Keratinocyte (primary cell): ENCODE measurements at regions not wholly inside any gene's neighbourhood (a gene's known extent, or its start where the extent isn't known, plus 50 kb on each side); places are given as distances from the start of the nearest gene placed in this dataset.

Source experiments
- DNase-seq: peaks from one replicate; pipeline ENCODE4 v3.0.0-alpha.2; 2011; ENCODE audit warnings: low read depth, missing footprints, low spot score
- FAIRE-seq: peaks from 2 replicates; lab custom pipeline; 2011; peaks lifted over from hg19 to GRCh38; lab: Jason Lieb, UNC
- H2AFZ ChIP-seq: 2 replicates; pipeline ENCODE4 v1.6.0; 2012; ENCODE audit warnings: low read length, control low read depth, inconsistent platforms; ENCODE audit not compliant: control insufficient read depth
- H3K27ac ChIP-seq: 2 replicates; pipeline ENCODE4 v1.5.1; 2011; ENCODE audit warnings: low read length; ENCODE audit not compliant: control insufficient read depth, insufficient read depth
- H3K27me3 ChIP-seq: 3 replicates; pipeline ENCODE4 v1.6.0; 2011; ENCODE audit warnings: low read length; ENCODE audit not compliant: control insufficient read depth, insufficient read depth; ENCODE audit errors: extremely low read depth
- H3K36me3 ChIP-seq, 2 experiments: 2 replicates in 1 of 2; 3 replicates in 1 of 2; pipeline ENCODE4 v1.5.1; 2011; ENCODE audit warnings: low read length in 2 of 2, mild to moderate bottlenecking in 1 of 2; ENCODE audit not compliant: control insufficient read depth in 2 of 2, insufficient read depth in 2 of 2; ENCODE audit errors: extremely low read depth in 1 of 2
- H3K4me1 ChIP-seq: 3 replicates; pipeline ENCODE4 v1.5.1; 2011; ENCODE audit warnings: low read length; ENCODE audit not compliant: control insufficient read depth, insufficient read depth; ENCODE audit errors: extremely low read depth
- H3K4me2 ChIP-seq: 3 replicates; pipeline ENCODE4 v1.6.0; 2011; ENCODE audit warnings: low read depth, low read length; ENCODE audit not compliant: control insufficient read depth, insufficient read depth; ENCODE audit errors: extremely low read depth
- H3K4me3 ChIP-seq, 3 experiments: fragments of 200-600 bp in 1 of 3; sonication (generic) in 1 of 3; 2 replicates in 2 of 3; 3 replicates in 1 of 3; pipeline ENCODE4 v1.5.1; 2011 to 2016; ENCODE audit warnings: low read length in 3 of 3, mild to moderate bottlenecking in 3 of 3, control low read depth in 2 of 3, inconsistent platforms in 1 of 3, low read depth in 1 of 3, mixed read lengths in 1 of 3, mixed run types in 1 of 3, moderate library complexity in 1 of 3; ENCODE audit not compliant: control insufficient read depth in 2 of 3, insufficient read depth in 2 of 3; ENCODE audit errors: extremely low read depth in 1 of 3
- H3K79me2 ChIP-seq: 2 replicates; pipeline ENCODE4 v1.6.0; 2012; ENCODE audit warnings: low read length; ENCODE audit not compliant: control insufficient read depth, insufficient read depth
- H3K9ac ChIP-seq: 3 replicates; pipeline ENCODE4 v1.6.0; 2011; ENCODE audit warnings: low read length; ENCODE audit not compliant: control insufficient read depth, insufficient read depth; ENCODE audit errors: extremely low read depth
- H3K9me1 ChIP-seq: 3 replicates; pipeline ENCODE4 v1.6.0; 2011; ENCODE audit warnings: low read length; ENCODE audit not compliant: control insufficient read depth, insufficient read depth; ENCODE audit errors: extremely low read depth
- H3K9me3 ChIP-seq: 2 replicates; pipeline ENCODE4 v1.5.1; 2012; ENCODE audit warnings: low read depth, low read length; ENCODE audit not compliant: control insufficient read depth
- H4K20me1 ChIP-seq: 3 replicates; pipeline ENCODE4 v1.6.0; 2011; ENCODE audit warnings: low read length; ENCODE audit not compliant: control insufficient read depth, insufficient read depth; ENCODE audit errors: extremely low read depth
- CTCF ChIP-seq, 3 experiments: IDR thresholded peaks in 1 of 3; conservative IDR thresholded peaks in 1 of 3; optimal IDR thresholded peaks in 1 of 3; 2 replicates in 2 of 3; 3 replicates in 1 of 3; pipeline versions ENCODE3 to v1.5.1; 2011; ENCODE audit warnings: low read length in 3 of 3, mild to moderate bottlenecking in 3 of 3, moderate library complexity in 2 of 3, control low read depth in 1 of 3, inconsistent platforms in 1 of 3; ENCODE audit not compliant: insufficient read depth in 2 of 3; ENCODE audit errors: extremely low read depth in 1 of 3
- EZH2 ChIP-seq: IDR thresholded peaks from one replicate; pipeline ENCODE4 v1.6.1; 2012; ENCODE audit warnings: inconsistent platforms, mild to moderate bottlenecking, low read length, moderate library complexity
- dilution Hi-C: fragments of 300-500 bp; cut with MboI; formaldehyde crosslinking; loops from one replicate; pipeline ENCODE4 v1.7.0; 2020; ENCODE audit warnings: low sequenced_read_pairs; ENCODE audit not compliant: extremely low pct_ligation_motif_present

GRCh38 chr1:87969040-87969439, 640.4 kb downstream of the LMO4 start:
- Histone ChIP-seq H3K4me2 (no peak overlapping the region), H2AFZ (no peak overlapping the region), H3K9me1 (no peaks in the 10 kb centered on the region), H3K27me3 (no peaks in the 10 kb centered on the region), H4K20me1 (no peaks in the 10 kb centered on the region), H3K36me3 (no peaks in the 10 kb centered on the region), H3K4me1 (peaks cover 2% of the 10 kb centered on the region), H3K79me2 (no peaks in the 10 kb centered on the region), H3K4me3 (no peak overlapping the region), H3K9ac (no peak overlapping the region), H3K9me3 (no peaks in the 10 kb centered on the region), H3K27ac (no peak overlapping the region)
- FAIRE-seq, result no peak
- DNase-seq, result no peak
- dilution Hi-C loops, result no loop called here
- TF ChIP-seq EZH2, result no peak

DNA sequence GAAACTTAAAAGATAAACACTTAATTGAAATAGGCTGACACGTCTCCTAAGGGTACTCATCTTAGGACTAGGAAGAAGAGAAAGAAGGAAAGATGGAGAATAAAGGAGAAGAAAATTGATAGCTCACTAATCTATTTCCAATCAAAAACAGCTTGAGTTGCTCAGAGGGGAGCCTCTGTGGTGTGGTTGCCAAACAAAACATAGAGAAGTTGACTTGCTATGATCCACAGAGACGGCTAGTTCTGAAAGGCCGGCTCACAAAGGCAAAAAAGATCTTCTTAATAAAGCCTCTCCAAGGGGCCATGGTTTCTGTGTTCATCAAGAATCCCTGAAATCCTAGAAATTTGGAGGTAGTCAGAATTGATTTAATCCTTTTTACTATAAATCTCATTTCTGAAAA, 644.1 kb downstream of the LMO4 start:
- DNase-seq (no peak), FAIRE-seq (no peak)
- Histone ChIP-seq H3K4me1 (peaks cover 5% of the 10 kb centered on the region), H3K36me3 (no peaks in the 10 kb centered on the region), H2AFZ (no peak overlapping the region), H4K20me1 (no peaks in the 10 kb centered on the region), H3K27ac (no peak overlapping the region), H3K27me3 (no peaks in the 10 kb centered on the region), H3K4me3 (no peak overlapping the region), H3K9ac (no peak overlapping the region), H3K79me2 (no peaks in the 10 kb centered on the region), H3K4me2 (no peak overlapping the region), H3K9me1 (no peaks in the 10 kb centered on the region), H3K9me3 (no peaks in the 10 kb centered on the region)
- TF ChIP-seq CTCF (optimal IDR thresholded peaks at IDR 0.05 in 1 of 3, IDR thresholded peaks at IDR 0.05 in 1 of 3, conservative IDR thresholded peaks at IDR 0.05 in 1 of 3; ENCODE audit: extremely low read depth in 1 of 3, insufficient read depth in 2 of 3, low read length in 3 of 3), result no peak
- dilution Hi-C loops, result no loop called here

- Histone ChIP-seq H3K36me3 (no peaks in the 10 kb centered on the region), H3K9me3 (no peaks in the 10 kb centered on the region), H3K27me3 (no peaks in the 10 kb centered on the region), H3K4me2 (no peak overlapping the region), H3K27ac (no peak overlapping the region), H3K9ac (no peak overlapping the region), H2AFZ (no peak overlapping the region), H4K20me1 (no peaks in the 10 kb centered on the region), H3K79me2 (no peaks in the 10 kb centered on the region), H3K4me1 (peaks cover 5% of the 10 kb centered on the region), H3K9me1 (no peaks in the 10 kb centered on the region), H3K4me3 (no peak overlapping the region)
- FAIRE-seq, result no peak
- dilution Hi-C loops, result no loop called here
- no peak for DNase-seq
- TF ChIP-seq EZH2 (no peak), CTCF (optimal IDR thresholded peaks at IDR 0.05 in 1 of 3, IDR thresholded peaks at IDR 0.05 in 1 of 3, conservative IDR thresholded peaks at IDR 0.05 in 1 of 3; ENCODE audit: extremely low read depth in 1 of 3, insufficient read depth in 2 of 3, low read length in 3 of 3) (no peak)
Measured at GRCh38 chr1:87973896-87974295, 645.2 kb downstream of the LMO4 start.
